GM12878 (cell line): ENCODE measurements at regions not wholly inside any gene's neighbourhood (a gene's known extent, or its start where the extent isn't known, plus 50 kb on each side); places are given as distances from the start of the nearest gene placed in this dataset.

Source experiments
- ATAC-seq: fragments of 200-7000 bp; cut with Tn5 transposase; 3 replicates; pipeline ENCODE4 v1.9.1; 2020; ENCODE audit warnings: mild to moderate bottlenecking, moderate library complexity
- BruUV-seq: library from RNA; stranded (reverse); fragments of 400-500 nt; replicated peaks from 2 replicates; lab custom pipeline; 2021; lab: Mats Ljungman, UMichigan
- CTCF ChIA-PET: fragments of 300-600 bp; sonication (Branson Sonifier 250); formaldehyde crosslinking; extraction: SDS; loops from one replicate; lab custom pipeline; 2021; ENCODE audit warnings: inconsistent platforms; lab: Yijun Ruan, JAX
- POLR2A ChIA-PET: fragments of 350-600 bp; formaldehyde crosslinking; extraction: SDS; loops from one replicate; lab custom pipeline; 2021; ENCODE audit warnings: inconsistent platforms; lab: Charles Lee
- RAD21 ChIA-PET: fragments of 300-600 bp; sonication (Branson Sonifier 250); formaldehyde crosslinking; loops from one replicate; lab custom pipeline; 2023; ENCODE audit warnings: antibody characterized with exemption; ENCODE audit not compliant: unreplicated experiment; lab: Charles Lee
- SMC1A ChIA-PET: fragments of 300-600 bp; sonication (Branson Sonifier 250); formaldehyde crosslinking; loops from one replicate; lab custom pipeline; 2023; ENCODE audit not compliant: unreplicated experiment, uncharacterized antibody; lab: Charles Lee
- DNase-seq: peaks from one replicate; pipeline ENCODE4 v3.0.0-alpha.2; 2011; ENCODE audit warnings: low read depth, low spot score
- FAIRE-seq: peaks from 3 replicates; lab custom pipeline; 2011; peaks lifted over from hg19 to GRCh38; lab: Jason Lieb, UNC
- H2AFZ ChIP-seq: 2 replicates; pipeline ENCODE4 v1.6.0; 2011; ENCODE audit warnings: low read depth, low read length, control low read depth; ENCODE audit not compliant: control insufficient read depth
- H3K27ac ChIP-seq: 2 replicates; pipeline ENCODE4 v1.5.1; 2011; ENCODE audit warnings: control low read depth; ENCODE audit not compliant: control insufficient read depth, insufficient read depth
- H3K27me3 ChIP-seq, 2 experiments: replicated peaks in 1 of 2; 2 replicates each; pipeline versions ENCODE4 v1.6.0 to v1.6.1; 2011; ENCODE audit warnings: low read length in 1 of 2; ENCODE audit not compliant: control insufficient read depth in 2 of 2, insufficient read depth in 2 of 2
- H3K36me3 ChIP-seq, 2 experiments: 2 replicates each; pipeline ENCODE4 v1.5.1; 2011; ENCODE audit warnings: low read length in 1 of 2; ENCODE audit not compliant: control insufficient read depth in 2 of 2, insufficient read depth in 2 of 2
- H3K4me1 ChIP-seq: 2 replicates; pipeline ENCODE4 v1.6.1; 2011; ENCODE audit warnings: mild to moderate bottlenecking, low read length, moderate library complexity, mixed read lengths; ENCODE audit not compliant: control insufficient read depth, insufficient read depth
- H3K4me2 ChIP-seq: 2 replicates; pipeline ENCODE4 v1.6.0; 2011; ENCODE audit warnings: control low read depth; ENCODE audit not compliant: control insufficient read depth, insufficient read depth
- H3K4me3 ChIP-seq: fragments of 200-600 bp; sonication (generic); 2 replicates; pipeline ENCODE4 v1.5.1; 2016
- H3K79me2 ChIP-seq: 2 replicates; pipeline ENCODE4 v1.6.0; 2011; ENCODE audit warnings: low read length; ENCODE audit not compliant: control insufficient read depth, insufficient read depth
- H3K9ac ChIP-seq: 2 replicates; pipeline ENCODE4 v1.8.0; 2011; ENCODE audit warnings: low read length, control low read depth, mixed read lengths; ENCODE audit not compliant: control insufficient read depth, insufficient read depth
- H3K9me3 ChIP-seq: replicated peaks from 3 replicates; pipeline ENCODE4 v1.5.1; 2011; ENCODE audit warnings: mild to moderate bottlenecking, low read length; ENCODE audit not compliant: control insufficient read depth, insufficient read depth
- H4K20me1 ChIP-seq: 2 replicates; pipeline ENCODE4 v1.6.0; 2011; ENCODE audit not compliant: control insufficient read depth, insufficient read depth
- CHD2 ChIP-seq: IDR thresholded peaks from 2 replicates; pipeline ENCODE4 v1.6.1; 2011; ENCODE audit warnings: low read depth, low read length, improper control_type of control experiment, borderline replicate concordance
- RAD21 ChIP-seq: IDR thresholded peaks from 2 replicates; pipeline ENCODE4 v1.6.1; 2011; ENCODE audit warnings: mild to moderate bottlenecking, low read depth, low read length, moderate library complexity; ENCODE audit not compliant: insufficient read depth
- RUNX3 ChIP-seq: IDR thresholded peaks from 2 replicates; pipeline ENCODE4 v1.6.1; 2012; ENCODE audit warnings: low read length, inconsistent platforms
- ZSCAN29 ChIP-seq: fragments of 450-650 bp; IDR thresholded peaks from 2 replicates; pipeline ENCODE4 v1.6.1; 2017; ENCODE audit warnings: mild to moderate bottlenecking, moderate library complexity
- WGBS: methylation state at CpG from one replicate; pipeline ENCODE4 v1.1.6; 2016; ENCODE audit warnings: low lambda C conversion rate; ENCODE audit not compliant: insufficient replicate concordance, insufficient coverage; ENCODE audit errors: missing lambda C conversion rate; 5-methylcytosine and 5-hydroxymethylcytosine counted together
- in situ Hi-C: fragments of 300-500 bp; cut with MboI; formaldehyde crosslinking; loops from 9 replicates; pipeline ENCODE4 v1.14.3; 2018; ENCODE audit warnings: mixed read lengths
- intact Hi-C: fragments of 100-400 bp; cut with micrococcal nuclease; formaldehyde crosslinking; loops from one replicate; pipeline ENCODE4 v1.14.2; 2022; ENCODE audit not compliant: unreplicated experiment
- TF ChIP-seq, protein P1 (sequence below): fragments of 450-650 bp; formaldehyde crosslinking; IDR thresholded peaks from 2 replicates; pipeline ENCODE4 v1.5.0; 2022; ENCODE audit warnings: mild to moderate bottlenecking, missing genetic modification characterization

DNA sequence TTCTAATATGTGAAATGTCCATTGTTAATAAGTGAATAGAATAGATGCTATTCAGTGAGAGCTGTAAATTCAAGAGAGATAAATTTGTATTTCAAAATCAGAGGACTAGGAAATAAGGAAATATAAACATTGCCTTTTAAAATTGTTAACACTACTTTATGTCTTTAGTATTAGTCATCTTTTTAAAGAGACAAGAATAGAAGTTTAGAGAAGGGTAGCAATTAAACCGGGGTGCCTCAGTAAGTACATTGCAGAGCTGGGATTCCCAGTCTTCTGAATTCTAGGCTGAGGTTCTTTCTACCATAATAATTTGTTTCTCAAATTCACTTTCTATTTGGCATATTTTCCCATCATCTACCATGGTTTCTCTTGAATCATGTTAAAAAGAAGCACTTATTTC is 498.6 kb downstream of the SLC16A7 start:
- RAD21 ChIA-PET, result no interaction called here
- Histone ChIP-seq H3K79me2 (no peaks in the 10 kb centered on the region), H3K27ac (no peak overlapping the region), H3K9ac (no peak overlapping the region), H3K4me1 (no peaks in the 10 kb centered on the region), H3K4me3 (no peak overlapping the region), H4K20me1 (no peaks in the 10 kb centered on the region), H3K4me2 (no peak overlapping the region), H3K27me3 (no peaks in the 10 kb centered on the region), H2AFZ (no peak overlapping the region), H3K36me3 (no peaks in the 10 kb centered on the region), H3K9me3 (no peaks in the 10 kb centered on the region; the same call in 2 of the 3 replicates)
- DNase-seq (no peak), ATAC-seq (no peak), FAIRE-seq (no peak)
- CTCF ChIA-PET, result no interaction called here
- in situ Hi-C loops (no loop called here), intact Hi-C loops (no loop called here)
- TF ChIP-seq, protein P1, sequence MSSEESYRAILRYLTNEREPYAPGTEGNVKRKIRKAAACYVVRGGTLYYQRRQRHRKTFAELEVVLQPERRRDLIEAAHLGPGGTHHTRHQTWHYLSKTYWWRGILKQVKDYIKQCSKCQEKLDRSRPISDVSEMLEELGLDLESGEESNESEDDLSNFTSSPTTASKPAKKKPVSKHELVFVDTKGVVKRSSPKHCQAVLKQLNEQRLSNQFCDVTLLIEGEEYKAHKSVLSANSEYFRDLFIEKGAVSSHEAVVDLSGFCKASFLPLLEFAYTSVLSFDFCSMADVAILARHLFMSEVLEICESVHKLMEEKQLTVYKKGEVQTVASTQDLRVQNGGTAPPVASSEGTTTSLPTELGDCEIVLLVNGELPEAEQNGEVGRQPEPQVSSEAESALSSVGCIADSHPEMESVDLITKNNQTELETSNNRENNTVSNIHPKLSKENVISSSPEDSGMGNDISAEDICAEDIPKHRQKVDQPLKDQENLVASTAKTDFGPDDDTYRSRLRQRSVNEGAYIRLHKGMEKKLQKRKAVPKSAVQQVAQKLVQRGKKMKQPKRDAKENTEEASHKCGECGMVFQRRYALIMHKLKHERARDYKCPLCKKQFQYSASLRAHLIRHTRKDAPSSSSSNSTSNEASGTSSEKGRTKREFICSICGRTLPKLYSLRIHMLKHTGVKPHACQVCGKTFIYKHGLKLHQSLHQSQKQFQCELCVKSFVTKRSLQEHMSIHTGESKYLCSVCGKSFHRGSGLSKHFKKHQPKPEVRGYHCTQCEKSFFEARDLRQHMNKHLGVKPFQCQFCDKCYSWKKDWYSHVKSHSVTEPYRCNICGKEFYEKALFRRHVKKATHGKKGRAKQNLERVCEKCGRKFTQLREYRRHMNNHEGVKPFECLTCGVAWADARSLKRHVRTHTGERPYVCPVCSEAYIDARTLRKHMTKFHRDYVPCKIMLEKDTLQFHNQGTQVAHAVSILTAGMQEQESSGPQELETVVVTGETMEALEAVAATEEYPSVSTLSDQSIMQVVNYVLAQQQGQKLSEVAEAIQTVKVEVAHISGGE (CRISPR knock-in tag), result no peak
- TF ChIP-seq RUNX3 (no peak), ZSCAN29 (no peak), RAD21 (no peak), CHD2 (no peak)
- POLR2A ChIA-PET, result no interaction called here
- BruUV-seq, result no TSS peak
- WGBS, result 0% methylated on average over 1 of the region's 1 CpG
- SMC1A ChIA-PET, result no interaction called here
